HG02759 (cell line): ENCODE measurements at regions not wholly inside any gene's neighbourhood (a gene's known extent, or its start where the extent isn't known, plus 50 kb on each side); places are given as distances from the start of the nearest gene placed in this dataset.
A peak's percentile ranks its signal among the peaks of the same experiment; 100 is the strongest.

Source experiments
- ATAC-seq: cut with Tn5 transposase; IDR thresholded peaks from one replicate; pipeline ENCODE4 v1.9.1; 2021; ENCODE audit warnings: mild to moderate bottlenecking, moderate library complexity; ENCODE audit not compliant: unreplicated experiment

GRCh38 chr12:94717656-94718055, 67.3 kb upstream of the TMCC3 start:
- no peak for ATAC-seq

GRCh38 chr12:94717108-94717507, 66.8 kb upstream of the TMCC3 start:
- ATAC-seq = no peak

GRCh38 chr12:94716339-94716738, 66.0 kb upstream of the TMCC3 start:
- ATAC-seq = no peak

- ATAC-seq = no peak
These were observed 64.2 kb upstream of the TMCC3 start for GRCh38 chr12:94714378-94715114.

- ATAC-seq = no peak
These were observed 62.6 kb upstream of the TMCC3 start for GRCh38 chr12:94712815-94713515.

GRCh38 chr12:94710933-94711332, 60.6 kb upstream of the TMCC3 start:
- ATAC-seq = no peak

GRCh38 chr12:94707892-94708291, 57.5 kb upstream of the TMCC3 start:
- ATAC-seq = no peak

GRCh38 chr12:94707036-94707435, 56.7 kb upstream of the TMCC3 start:
- no peak for ATAC-seq

- peak; percentile 72 for ATAC-seq
These were observed 55.9 kb upstream of the TMCC3 start for GRCh38 chr12:94706250-94706661.

GRCh38 chr12:94705676-94706075, 55.3 kb upstream of the TMCC3 start:
- no peak for ATAC-seq

- ATAC-seq = no peak
These were observed 54.3 kb upstream of the TMCC3 start for GRCh38 chr12:94704452-94705306.

GRCh38 chr12:94702696-94703095, 52.3 kb upstream of the TMCC3 start:
- no peak for ATAC-seq

- ATAC-seq = no peak
These were observed 51.4 kb upstream of the TMCC3 start for GRCh38 chr12:94701711-94702110.

- no peak for ATAC-seq
These were observed 50.3 kb upstream of the TMCC3 start for GRCh38 chr12:94700662-94701061.
